HuH-7.5 (cell line): ENCODE measurements at regions not wholly inside any gene's neighbourhood (a gene's known extent, or its start where the extent isn't known, plus 50 kb on each side); places are given as distances from the start of the nearest gene placed in this dataset.
"Not testable (repeated sequence)": the region's sequence is repeated elsewhere in the genome, so short reads cannot be mapped to it uniquely, and the experiment has no call there.

Source experiments
- DNase-seq: peaks from one replicate; pipeline ENCODE4 v3.0.0; 2011; ENCODE audit warnings: low spot score

DNA sequence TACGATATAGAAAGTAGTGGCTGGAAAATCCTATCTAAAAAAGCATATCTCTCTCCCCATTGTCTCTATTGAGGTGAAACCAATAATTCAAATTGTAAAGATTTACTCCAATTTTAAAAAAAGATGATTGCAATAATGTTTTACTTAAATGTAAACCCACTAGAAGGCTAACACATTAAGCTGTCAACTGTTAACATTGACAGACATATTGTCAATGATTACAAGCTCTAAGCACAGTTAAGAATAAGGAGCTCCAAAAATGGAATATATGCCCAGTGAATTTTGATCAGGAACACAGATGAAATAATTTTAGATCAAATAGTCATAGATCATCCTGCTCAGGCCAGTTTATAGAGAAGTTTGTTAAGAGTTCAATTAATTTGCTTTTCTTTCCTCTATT lies 123.6 kb upstream of the NETO1 start:
- no peak for DNase-seq

DNA sequence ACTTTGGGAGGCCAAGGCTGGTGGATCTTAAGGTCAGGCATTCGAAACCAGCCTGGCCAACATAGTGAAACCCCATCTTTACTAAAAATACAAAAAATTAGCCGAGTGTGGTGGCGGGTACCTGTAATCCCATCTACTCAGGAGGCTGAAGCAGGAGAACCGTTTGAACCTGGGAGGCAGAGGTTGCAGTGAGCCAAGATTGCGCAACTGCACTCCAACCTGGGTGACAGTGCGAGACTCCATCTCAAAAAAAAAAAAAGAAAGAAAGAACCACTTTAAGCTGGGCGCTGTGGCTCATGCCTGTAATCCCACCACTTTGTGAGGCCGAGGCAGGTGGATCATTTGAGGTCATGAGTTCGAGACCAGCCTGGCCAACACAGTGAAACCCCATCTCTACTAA lies 119.8 kb upstream of the NETO1 start:
- not testable (repeated sequence) for DNase-seq

DNA sequence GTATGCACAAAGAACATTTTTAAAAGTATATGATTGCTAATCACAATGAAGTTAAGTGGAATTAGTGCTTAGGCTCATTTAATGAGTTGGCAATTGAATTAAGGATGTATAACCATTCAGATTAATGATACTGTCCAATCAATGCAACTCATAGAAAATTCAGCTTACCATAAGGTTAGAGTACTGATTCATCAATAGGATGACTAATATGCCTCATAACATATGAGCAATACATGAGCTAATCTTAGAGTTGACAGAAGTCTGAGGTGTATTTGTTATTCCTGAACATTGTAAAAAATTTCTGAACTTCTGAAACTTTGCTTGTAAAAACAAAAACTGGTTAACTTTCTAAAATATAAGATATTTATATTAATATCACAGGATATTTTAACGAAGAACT lies 118.3 kb upstream of the NETO1 start:
- no peak for DNase-seq

DNA sequence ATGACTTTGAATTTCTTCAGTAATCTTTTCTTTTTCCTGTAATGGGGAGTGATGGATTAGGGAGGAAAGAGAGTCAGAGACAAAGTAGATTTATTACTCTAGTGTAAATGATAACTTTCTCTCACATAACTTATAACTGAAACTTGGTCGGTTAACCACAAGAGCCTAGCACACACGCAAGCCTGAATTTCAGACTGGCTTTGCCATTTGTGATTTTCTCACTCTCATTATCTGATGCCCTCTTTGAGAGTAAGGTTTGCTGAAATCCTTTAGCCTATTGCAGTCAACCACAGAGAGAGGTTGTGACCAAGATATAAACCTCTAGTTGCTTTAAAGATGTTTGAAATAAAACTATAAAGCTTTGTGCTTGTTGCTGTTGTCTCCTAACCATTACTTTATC lies 117.9 kb upstream of the NETO1 start:
- DNase-seq = no peak

DNA sequence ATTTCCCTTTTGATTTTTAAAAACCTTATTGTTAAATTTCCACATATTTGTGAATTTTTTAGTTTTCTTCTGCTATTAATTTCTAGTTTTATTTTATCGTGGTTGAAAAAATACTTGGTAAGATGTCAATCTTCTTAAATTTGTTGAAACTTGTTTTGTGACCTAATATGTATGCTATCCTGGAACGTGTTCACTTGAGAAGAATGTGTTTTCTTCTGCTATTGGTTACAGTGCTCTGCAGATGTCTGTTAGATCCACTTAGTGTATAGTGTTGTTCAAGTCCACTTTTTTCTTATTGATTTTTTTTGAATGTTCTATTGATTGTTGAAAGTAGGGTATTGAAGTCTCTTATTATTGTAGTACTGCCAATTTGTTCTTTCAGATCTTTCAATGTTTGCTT lies 116.5 kb upstream of the NETO1 start:
- no peak for DNase-seq

DNA sequence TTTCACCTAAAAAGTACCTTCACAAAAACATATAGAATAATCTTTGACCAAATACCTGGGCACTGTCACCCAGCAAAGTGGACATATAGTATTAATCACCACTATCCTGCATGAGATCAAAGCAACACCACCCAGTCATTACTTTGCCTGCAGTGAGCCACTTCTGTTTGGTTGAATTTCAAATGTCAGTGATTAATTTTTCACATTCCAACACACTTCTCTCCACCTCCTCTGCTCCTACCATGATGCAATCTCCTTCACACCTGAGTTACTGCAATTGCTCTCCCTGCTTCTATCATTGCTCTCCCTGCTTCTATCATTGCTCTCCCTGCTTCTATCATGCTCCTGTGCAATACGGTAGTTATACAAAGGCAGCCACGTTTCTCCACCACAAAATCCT lies 106.1 kb upstream of the NETO1 start:
- DNase-seq = no peak

DNA sequence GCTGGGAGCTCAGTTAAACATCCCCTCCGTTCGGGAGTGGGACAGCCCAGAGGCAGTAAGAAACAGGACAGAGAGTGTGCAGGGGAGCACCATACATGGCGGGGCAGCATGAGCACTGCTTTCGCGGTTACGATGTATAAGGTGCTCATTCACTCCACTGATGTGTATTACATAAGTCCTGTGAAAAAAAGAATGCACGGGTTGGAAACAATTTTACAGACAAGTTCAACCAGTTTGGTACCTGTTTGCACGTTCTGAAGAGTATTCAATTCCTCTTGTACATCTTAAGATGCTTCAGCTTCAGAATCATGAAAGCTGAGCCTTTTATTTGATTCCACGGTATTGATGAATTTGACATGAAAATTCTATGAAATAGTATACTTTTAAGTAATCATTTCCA lies 97.8 kb upstream of the NETO1 start:
- no peak for DNase-seq

DNA sequence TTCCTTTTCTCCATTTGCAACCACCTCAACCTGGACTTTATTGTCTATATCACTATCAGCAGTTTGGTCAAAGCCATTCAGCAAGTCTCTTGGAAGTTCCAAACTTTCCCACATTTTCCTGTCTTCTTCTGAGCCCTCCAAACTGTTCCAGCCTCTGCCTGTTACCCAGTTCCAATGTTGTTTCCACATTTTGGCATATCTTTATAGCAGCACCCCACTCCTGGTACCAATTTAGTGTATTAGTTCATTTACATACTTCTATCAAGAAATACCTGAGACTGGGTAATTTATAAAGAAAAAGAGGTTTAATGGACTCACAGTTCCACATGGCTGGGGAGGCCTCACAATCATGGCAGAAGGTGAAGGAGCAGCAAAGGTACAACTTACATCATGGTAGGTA lies 90.4 kb upstream of the NETO1 start:
- not testable (repeated sequence) for DNase-seq

DNA sequence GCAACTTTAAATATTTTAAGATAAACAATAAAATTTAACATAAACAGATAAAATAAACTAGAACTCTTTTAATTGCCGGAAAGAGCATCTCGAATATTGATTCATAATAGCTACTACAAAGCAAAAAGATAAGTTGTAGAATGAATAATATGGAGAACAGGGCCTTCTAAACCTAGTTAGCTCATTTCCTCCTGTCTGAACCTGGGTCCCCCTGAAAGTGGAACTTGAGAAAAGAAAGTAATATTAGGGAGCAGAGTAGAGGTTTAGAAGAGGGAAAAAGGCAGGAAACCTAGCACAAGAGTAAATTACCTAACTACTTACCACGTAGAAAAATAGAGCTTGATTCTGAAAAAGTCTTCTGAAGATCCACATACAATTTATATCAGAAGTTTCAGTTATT lies 80.7 kb upstream of the NETO1 start:
- no peak for DNase-seq

DNA sequence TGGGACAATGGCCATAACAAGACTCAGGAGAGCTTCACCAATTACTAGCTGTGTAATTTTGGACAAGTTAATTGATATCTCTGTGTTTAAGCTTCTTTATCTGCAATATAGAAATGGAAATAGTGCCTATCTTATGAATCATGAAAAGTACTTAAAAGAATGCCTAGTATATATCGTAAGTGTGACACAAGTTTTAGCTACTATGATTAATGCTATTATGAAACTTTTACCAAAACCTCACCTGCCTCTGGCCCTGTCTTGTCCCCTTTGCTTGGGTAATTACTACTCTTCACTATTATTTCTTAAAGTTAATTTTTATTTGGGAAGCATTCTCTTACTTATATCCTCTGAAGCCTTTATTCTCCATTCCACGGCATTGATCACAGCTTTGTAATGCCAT lies 75.0 kb upstream of the NETO1 start:
- no peak for DNase-seq

DNA sequence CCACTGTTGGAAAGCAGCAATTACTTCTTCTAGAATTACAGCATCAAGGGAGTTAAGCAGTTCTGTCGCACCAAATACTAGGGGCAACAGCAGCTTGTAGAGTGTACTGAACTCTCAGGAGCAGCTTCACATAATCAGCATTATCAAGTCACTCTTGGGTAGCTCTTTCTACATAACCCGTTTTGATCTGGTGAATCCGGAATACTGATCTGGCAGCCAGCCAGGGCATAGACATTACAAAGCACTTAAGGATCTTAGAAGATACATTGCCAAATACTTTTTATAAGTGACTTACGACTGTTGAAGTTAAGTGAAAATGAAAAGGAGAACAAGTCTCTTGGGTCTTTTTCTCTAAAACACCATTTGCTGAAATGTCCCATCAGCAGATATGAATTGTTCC lies 73.2 kb upstream of the NETO1 start:
- no peak for DNase-seq

DNA sequence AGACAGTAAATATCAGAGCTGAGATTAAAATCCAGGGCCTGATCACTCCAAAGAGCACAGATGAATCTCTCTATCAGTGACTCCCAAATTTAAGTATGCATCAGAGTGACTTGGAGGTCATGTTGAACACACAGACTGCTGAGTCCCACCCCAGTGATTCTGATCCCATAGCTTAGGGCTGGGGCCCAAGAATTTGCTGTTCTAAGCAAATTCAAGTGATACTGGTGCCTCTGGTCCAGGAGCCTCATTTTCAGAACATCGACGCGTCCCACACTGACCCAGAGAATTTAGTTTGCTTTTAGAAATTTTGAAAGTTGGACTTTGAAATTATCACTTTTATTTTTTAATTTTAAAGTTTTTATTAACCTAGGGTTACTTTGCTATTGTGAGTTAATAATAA lies 72.7 kb upstream of the NETO1 start:
- DNase-seq = no peak

DNA sequence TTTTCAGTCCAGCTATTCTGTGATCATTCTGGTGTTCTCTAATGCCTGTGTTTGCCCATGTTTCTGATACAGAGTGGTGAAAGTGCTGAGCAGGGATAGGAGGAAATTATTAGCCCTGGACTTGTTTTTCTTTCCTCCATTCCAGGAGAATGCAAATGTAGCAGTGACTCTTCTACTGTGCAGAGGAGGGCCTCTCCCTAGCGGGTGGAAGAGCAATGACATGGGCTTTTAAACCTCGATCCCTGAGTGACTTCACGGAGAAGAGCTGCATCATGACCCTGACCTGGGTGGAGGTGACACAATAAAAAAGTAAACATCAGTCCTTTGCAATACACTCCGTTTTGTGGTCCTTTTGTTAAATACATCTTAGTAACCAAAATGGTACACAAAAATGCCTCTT lies 68.0 kb upstream of the NETO1 start:
- DNase-seq = no peak

DNA sequence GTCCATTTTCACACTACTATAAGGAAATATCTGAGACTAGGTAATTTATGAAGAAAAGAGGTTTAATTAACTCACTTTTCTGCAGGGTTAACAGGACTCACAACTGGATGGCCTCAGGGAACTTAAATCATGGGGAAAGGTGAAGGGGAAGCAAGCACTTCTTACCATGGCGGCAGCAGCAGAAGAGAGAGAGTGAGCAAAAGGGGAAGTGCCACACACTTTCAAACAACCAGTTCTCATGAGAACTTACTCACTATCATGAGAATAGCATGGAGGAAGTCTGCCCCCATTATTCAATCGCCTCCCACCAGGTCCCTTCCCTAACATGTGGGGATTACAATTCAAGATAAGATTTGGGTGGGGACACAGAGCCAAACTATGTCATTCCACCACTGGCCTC lies 55.1 kb upstream of the NETO1 start:
- DNase-seq = no peak
